Large intestine (tissue), 3 donors: ENCODE measurements at regions not wholly inside any gene's neighbourhood (a gene's known extent, or its start where the extent isn't known, plus 50 kb on each side); places are given as distances from the start of the nearest gene placed in this dataset.

Experiments used
- DNase-seq, 2 donors: peaks; one replicate each; pipeline versions ENCODE4 v3.0.0 to v3.0.0-alpha.2; 2013
- H3K27ac ChIP-seq: one replicate; pipeline ENCODE4 v1.5.1; 2013; ENCODE audit warnings: low read length
- H3K27me3 ChIP-seq: 2 replicates; pipeline ENCODE4 v1.6.1; 2013; ENCODE audit warnings: low read length; ENCODE audit not compliant: control insufficient read depth, insufficient read depth
- H3K36me3 ChIP-seq: 2 replicates; pipeline ENCODE4 v1.6.1; 2013; ENCODE audit warnings: low read length; ENCODE audit not compliant: control insufficient read depth, insufficient read depth
- H3K4me1 ChIP-seq: one replicate; pipeline ENCODE4 v1.6.1; 2013; ENCODE audit warnings: low read length; ENCODE audit not compliant: control insufficient read depth, insufficient read depth
- H3K4me3 ChIP-seq: one replicate; pipeline ENCODE4 v1.5.1; 2013; ENCODE audit warnings: low read length
- H3K9me3 ChIP-seq: one replicate; pipeline ENCODE4 v1.6.1; 2013; ENCODE audit warnings: mild to moderate bottlenecking, low read depth, low read length, moderate library complexity; ENCODE audit not compliant: control insufficient read depth
- WGBS: methylation state at CpG from one replicate; pipeline ENCODE4 v1.1.5; 2013; ENCODE audit warnings: low lambda C conversion rate; ENCODE audit not compliant: insufficient coverage; 5-methylcytosine and 5-hydroxymethylcytosine counted together

- no peaks in the 10 kb centered on the region for H3K4me1 ChIP-seq
- H3K27me3 ChIP-seq, result no peaks in the 10 kb centered on the region
- 100% methylated on average over 1 of the region's 4 CpGs for WGBS
Measured at GRCh38 chr18:55753643-55754263, 165.8 kb upstream of the TCF4 start.

DNA sequence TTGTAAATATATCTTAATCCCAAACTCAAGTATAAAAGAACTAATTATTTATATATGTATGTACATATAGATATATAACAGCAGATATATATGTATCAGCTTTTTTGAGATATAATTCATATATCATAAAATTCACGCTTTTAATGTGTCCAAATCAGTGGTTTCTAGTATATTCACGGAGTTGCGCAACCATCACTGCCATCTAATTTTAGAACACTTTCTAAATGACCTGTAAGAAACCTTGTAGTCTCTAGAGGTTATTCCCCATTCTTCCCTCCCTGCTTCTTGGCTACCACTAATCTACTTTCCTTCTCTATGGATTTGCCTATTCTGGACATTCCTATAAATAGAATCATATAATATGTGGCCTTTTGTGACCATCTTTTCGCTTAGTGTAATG, 163.5 kb upstream of the TCF4 start:
- WGBS, result 83% methylated on average over 4 of the region's 4 CpGs
- H3K4me3 ChIP-seq, result no peak overlapping the region
- no peak for DNase-seq
- no peaks in the 10 kb centered on the region for H3K27me3 ChIP-seq
- no peak overlapping the region for H3K27ac ChIP-seq
- no peaks in the 10 kb centered on the region for H3K9me3 ChIP-seq
- H3K4me1 ChIP-seq, result no peaks in the 10 kb centered on the region
- no peaks in the 10 kb centered on the region for H3K36me3 ChIP-seq

More at GRCh38 chr18:55753643-55754263, 165.8 kb upstream of the TCF4 start:
- Histone ChIP-seq H3K4me3 (no peak overlapping the region), H3K36me3 (no peaks in the 10 kb centered on the region), H3K27ac (no peak overlapping the region), H3K9me3 (no peaks in the 10 kb centered on the region)
- DNase-seq, result no peak

DNA sequence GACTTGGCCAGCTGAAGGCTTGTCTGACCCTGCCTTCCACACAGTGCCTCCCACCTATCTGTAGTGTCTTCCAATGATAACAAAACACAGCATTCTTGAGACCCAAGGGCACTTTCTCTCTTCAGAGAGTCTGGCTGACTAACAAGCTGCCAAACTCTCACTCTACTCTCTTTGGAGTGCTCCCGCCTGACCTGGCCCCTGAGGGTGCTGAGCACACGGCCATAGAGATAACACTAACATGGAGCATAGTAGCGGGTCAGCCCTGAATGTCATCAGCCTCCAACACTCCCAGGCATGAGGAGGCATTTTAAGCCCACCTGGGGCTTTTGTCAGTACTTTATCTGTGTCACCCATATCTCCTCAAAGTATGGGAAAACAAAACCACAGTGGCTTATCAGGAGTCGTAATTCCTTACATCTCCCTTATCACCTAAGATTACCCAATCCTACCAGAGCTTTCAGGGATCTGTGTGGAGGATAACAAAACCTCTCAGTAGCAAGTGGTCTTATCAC, 160.3 kb upstream of the TCF4 start:
- no peaks in the 10 kb centered on the region for H3K36me3 ChIP-seq
- H3K27ac ChIP-seq, result no peak overlapping the region
- WGBS, result no CpG with 5 or more reads among the region's 4 CpGs
- DNase-seq, result no peak
- no peak overlapping the region for H3K4me3 ChIP-seq
- no peaks in the 10 kb centered on the region for H3K9me3 ChIP-seq
- no peaks in the 10 kb centered on the region for H3K27me3 ChIP-seq
- no peaks in the 10 kb centered on the region for H3K4me1 ChIP-seq

GRCh38 chr18:55744206-55744605, 156.2 kb upstream of the TCF4 start:
- Histone ChIP-seq H3K4me1 (no peaks in the 10 kb centered on the region), H3K9me3 (no peaks in the 10 kb centered on the region), H3K4me3 (no peak overlapping the region), H3K36me3 (no peaks in the 10 kb centered on the region), H3K27me3 (no peaks in the 10 kb centered on the region), H3K27ac (no peak overlapping the region)
- WGBS, result 100% methylated on average over 1 of the region's 2 CpGs
- DNase-seq, result no peak

DNA sequence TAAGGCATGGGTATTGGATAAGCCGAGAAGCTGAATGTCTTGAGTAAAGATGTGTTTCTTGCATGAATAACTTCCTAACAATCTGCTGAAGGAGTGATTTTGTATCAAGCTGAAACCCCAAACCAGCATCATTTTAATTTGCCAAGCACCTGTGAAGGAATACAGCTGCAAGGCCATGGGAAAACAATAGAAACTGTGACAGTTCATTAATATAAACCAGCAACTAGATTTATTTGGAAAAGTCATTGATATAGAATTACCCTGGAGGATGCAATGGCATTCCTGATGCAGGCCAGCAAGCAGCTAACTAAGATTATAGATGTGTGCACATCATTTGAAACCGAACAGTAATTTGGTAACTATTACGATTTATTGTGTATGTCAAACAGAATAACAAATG, 155.7 kb upstream of the TCF4 start:
- Histone ChIP-seq H3K4me1 (no peaks in the 10 kb centered on the region), H3K4me3 (no peak overlapping the region), H3K27me3 (no peaks in the 10 kb centered on the region), H3K36me3 (no peaks in the 10 kb centered on the region), H3K9me3 (no peaks in the 10 kb centered on the region), H3K27ac (no peak overlapping the region)
- no peak for DNase-seq
- no CpG with 5 or more reads among the region's 3 CpGs for WGBS

DNA sequence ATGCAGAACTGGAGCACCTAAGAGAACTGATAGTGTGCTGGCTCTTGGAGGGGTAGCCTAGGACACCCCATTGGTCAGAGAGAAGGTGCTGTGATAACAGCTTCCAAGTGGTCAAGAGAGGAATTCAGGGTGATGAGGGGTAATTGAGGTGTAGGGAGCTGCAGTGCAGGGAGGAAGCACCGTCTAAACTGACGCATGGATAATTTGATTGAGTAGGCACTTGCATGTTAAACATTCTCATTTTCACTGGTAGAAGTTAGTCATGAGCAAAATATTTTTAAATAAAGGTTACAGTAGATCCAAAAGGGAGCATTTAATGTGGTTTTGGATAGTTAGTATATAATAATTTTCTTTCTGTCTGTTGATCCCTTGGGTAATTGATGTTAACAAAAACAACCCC, 155.1 kb upstream of the TCF4 start:
- H3K9me3 ChIP-seq, result no peaks in the 10 kb centered on the region
- no peak overlapping the region for H3K4me3 ChIP-seq
- no peaks in the 10 kb centered on the region for H3K27me3 ChIP-seq
- WGBS, result no CpG with 5 or more reads among the region's 2 CpGs
- DNase-seq, result no peak
- H3K4me1 ChIP-seq, result no peaks in the 10 kb centered on the region
- no peaks in the 10 kb centered on the region for H3K36me3 ChIP-seq
- H3K27ac ChIP-seq, result no peak overlapping the region

DNA sequence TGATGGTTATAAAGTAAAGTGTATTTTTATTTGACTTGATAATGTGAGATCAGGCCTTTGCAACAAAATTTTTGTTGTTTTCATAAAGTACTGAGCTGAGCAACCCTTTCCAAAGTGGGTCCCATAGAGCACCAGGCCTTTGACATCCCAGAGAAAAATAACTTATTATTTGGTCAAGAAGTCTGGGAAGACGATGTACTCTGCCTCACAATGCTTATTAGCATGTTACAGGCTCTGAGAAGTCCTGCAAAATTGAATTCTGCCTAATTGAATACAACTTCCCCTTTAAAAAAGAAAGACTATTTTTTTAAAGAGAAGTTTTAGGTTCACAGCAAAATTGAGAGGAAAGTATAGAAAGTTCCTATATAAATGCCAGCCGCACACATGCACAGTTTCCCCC, 151.5 kb upstream of the TCF4 start:
- DNase-seq, result no peak
- no CpG with 5 or more reads among the region's 2 CpGs for WGBS
- Histone ChIP-seq H3K27me3 (no peaks in the 10 kb centered on the region), H3K4me3 (no peak overlapping the region), H3K4me1 (no peaks in the 10 kb centered on the region), H3K27ac (no peak overlapping the region), H3K36me3 (no peaks in the 10 kb centered on the region), H3K9me3 (no peaks in the 10 kb centered on the region)

DNA sequence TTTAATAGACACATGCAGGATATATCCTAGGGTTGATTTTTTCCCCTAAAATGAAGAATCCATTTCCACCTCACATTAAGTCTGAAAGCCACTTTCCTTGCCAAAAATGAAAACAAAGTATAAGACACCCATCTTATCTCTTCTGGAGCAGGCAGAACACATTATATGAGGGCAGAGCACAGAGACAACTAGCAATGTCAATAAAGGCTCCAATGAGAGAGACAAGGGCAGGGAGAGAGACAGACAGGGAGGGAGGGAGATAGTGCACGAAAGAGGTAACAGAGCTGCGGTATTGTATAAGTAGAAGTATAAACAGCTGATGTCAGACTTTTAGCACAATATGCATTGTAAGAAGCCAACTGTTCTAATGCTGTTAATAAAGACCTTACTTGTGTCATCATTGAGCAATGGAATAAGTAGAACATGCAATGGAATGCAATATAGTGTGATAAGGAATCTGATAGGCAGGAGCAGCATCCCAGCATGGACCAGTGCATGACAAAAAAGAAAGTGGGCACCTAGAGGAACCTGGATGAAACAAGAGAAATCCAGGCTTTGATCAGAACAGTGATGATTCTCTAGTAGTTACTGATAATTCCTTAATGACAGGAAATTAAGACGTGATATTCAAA, 150.6 kb upstream of the TCF4 start:
- Histone ChIP-seq H3K27me3 (no peaks in the 10 kb centered on the region), H3K4me3 (no peak overlapping the region), H3K4me1 (no peaks in the 10 kb centered on the region), H3K9me3 (no peaks in the 10 kb centered on the region), H3K27ac (no peak overlapping the region), H3K36me3 (no peaks in the 10 kb centered on the region)
- DNase-seq, result no peak
- WGBS, result 60% methylated on average over 2 of the region's 3 CpGs

- no CpG with 5 or more reads among the region's 1 CpG for WGBS
- H3K36me3 ChIP-seq, result no peaks in the 10 kb centered on the region
- H3K4me1 ChIP-seq, result no peaks in the 10 kb centered on the region
- H3K27me3 ChIP-seq, result no peaks in the 10 kb centered on the region
- H3K9me3 ChIP-seq, result no peaks in the 10 kb centered on the region
- no peak for DNase-seq
- H3K27ac ChIP-seq, result no peak overlapping the region
- H3K4me3 ChIP-seq, result no peak overlapping the region
Measured at GRCh38 chr18:55737781-55738468, 149.9 kb upstream of the TCF4 start.

- Histone ChIP-seq H3K27ac (no peak overlapping the region), H3K4me1 (no peaks in the 10 kb centered on the region), H3K4me3 (no peak overlapping the region), H3K27me3 (no peaks in the 10 kb centered on the region), H3K9me3 (no peaks in the 10 kb centered on the region), H3K36me3 (no peaks in the 10 kb centered on the region)
- no peak for DNase-seq
- WGBS, result no CpG with 5 or more reads among the region's 4 CpGs
Measured at GRCh38 chr18:55737266-55737665, 149.3 kb upstream of the TCF4 start.
